Neural cell (in vitro differentiated cells): ENCODE measurements at regions not wholly inside any gene's neighbourhood (a gene's known extent, or its start where the extent isn't known, plus 50 kb on each side); places are given as distances from the start of the nearest gene placed in this dataset.

ENCODE experiments used
- EZH2 ChIP-seq: fragments of 200-600, 300-800 bp; shearing (Covaris generic), sonication (generic); IDR thresholded peaks from 2 replicates; pipeline ENCODE4 v1.6.1; 2014; ENCODE audit warnings: antibody characterized with exemption, low read length, borderline replicate concordance, mild to moderate bottlenecking; ENCODE audit not compliant: insufficient read depth, poor library complexity, severe bottlenecking
- MXI1 ChIP-seq: fragments of 450-650 bp; conservative IDR thresholded peaks from 2 replicates; pipeline ENCODE4 v1.6.1; 2014; ENCODE audit warnings: antibody characterized with exemption, mild to moderate bottlenecking; ENCODE audit not compliant: poor library complexity, severe bottlenecking

- no peak for TF ChIP-seq MXI1
- no peak for TF ChIP-seq EZH2
Measured at GRCh38 chr9:115263371-115264075, 145.6 kb upstream of the TNC start.
